ENCODE measurements at regions not wholly inside any gene's neighbourhood (a gene's known extent, or its start where the extent isn't known, plus 50 kb on each side); places are given as distances from the start of the nearest gene placed in this dataset.

DNA sequence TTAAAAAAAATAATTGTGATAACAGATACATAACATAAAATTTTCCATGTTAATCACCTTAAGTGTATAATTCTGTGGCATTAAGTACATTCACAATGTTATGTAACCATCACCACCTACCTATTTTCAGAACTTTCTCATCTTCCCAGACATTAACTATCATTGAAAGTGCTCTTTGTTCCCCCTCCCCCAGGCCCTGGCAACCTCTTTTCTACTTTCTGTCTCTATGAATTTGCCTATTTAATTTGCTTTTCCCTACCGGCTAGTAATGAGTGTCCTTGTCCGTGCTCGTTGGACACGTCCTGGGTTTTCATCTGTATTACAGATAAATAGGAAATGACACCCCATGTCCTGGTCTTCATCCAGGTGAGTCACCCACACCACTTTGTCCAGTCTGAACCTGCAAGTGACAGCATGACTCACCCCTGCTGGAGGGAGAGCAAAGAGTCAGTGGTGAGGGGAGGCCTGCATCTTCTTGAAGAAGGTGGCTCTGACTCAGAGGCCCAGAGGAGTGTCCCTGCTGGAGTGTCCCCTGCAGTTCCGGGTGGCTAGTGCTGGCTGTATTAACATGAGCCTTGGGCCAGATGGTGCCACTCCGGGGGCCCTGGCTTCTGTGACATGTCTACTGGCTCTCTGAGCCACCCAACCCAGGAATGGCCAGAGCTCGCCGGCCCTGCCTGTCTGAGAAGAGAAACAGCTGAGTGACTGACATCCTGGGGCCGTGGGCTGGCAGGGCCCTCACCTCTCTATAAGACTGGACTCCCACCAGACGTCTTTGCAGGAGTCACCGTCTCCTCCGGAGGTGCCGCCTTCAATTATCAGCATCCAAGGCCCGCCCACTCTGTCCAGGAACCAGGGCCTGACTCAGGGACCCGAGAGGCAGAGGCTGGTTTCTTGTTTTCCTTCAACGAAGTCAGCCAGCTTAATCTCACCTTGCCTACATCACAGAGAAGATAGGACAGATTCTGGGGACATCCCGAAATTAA lies 503.2 kb upstream of the MKI67 start (continued):
- TF ChIP-seq, protein P1, sequence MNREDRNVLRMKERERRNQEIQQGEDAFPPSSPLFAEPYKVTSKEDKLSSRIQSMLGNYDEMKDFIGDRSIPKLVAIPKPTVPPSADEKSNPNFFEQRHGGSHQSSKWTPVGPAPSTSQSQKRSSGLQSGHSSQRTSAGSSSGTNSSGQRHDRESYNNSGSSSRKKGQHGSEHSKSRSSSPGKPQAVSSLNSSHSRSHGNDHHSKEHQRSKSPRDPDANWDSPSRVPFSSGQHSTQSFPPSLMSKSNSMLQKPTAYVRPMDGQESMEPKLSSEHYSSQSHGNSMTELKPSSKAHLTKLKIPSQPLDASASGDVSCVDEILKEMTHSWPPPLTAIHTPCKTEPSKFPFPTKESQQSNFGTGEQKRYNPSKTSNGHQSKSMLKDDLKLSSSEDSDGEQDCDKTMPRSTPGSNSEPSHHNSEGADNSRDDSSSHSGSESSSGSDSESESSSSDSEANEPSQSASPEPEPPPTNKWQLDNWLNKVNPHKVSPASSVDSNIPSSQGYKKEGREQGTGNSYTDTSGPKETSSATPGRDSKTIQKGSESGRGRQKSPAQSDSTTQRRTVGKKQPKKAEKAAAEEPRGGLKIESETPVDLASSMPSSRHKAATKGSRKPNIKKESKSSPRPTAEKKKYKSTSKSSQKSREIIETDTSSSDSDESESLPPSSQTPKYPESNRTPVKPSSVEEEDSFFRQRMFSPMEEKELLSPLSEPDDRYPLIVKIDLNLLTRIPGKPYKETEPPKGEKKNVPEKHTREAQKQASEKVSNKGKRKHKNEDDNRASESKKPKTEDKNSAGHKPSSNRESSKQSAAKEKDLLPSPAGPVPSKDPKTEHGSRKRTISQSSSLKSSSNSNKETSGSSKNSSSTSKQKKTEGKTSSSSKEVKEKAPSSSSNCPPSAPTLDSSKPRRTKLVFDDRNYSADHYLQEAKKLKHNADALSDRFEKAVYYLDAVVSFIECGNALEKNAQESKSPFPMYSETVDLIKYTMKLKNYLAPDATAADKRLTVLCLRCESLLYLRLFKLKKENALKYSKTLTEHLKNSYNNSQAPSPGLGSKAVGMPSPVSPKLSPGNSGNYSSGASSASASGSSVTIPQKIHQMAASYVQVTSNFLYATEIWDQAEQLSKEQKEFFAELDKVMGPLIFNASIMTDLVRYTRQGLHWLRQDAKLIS (CRISPR knock-in tag; IDR thresholded peaks at IDR 0.05), result no peak
- TF ChIP-seq CHCHD3 (CRISPR knock-in tag; IDR thresholded peaks at IDR 0.05) (no peak), L3MBTL2 (IDR thresholded peaks at IDR 0.05) (peak; percentile 37; the same call in 1 of the 2 replicates), POLR2G (IDR thresholded peaks at IDR 0.05; ENCODE audit: low read depth, low read length) (peak; percentile 47; the same call in 1 of the 2 replicates), JUN (IDR thresholded peaks at IDR 0.05; ENCODE audit: borderline replicate concordance, low read depth, low read length) (peak; percentile 96), JUN (CRISPR knock-in tag; IDR thresholded peaks at IDR 0.05; ENCODE audit: borderline replicate concordance) (no peak), EGR1 (conservative IDR thresholded peaks at IDR 0.05) (peak; percentile 35), ZNF589 (CRISPR knock-in tag; IDR thresholded peaks at IDR 0.05; ENCODE audit: low read depth) (no peak), CXXC5 (CRISPR knock-in tag; IDR thresholded peaks at IDR 0.05) (0 out of 2 replicates have a peak, but pooled peaks have one; percentile 22), JUND (IDR thresholded peaks at IDR 0.05; ENCODE audit: borderline replicate concordance, low read depth, low read length) (peak; percentile 93), JUND (tag; IDR thresholded peaks at IDR 0.05; ENCODE audit: borderline replicate concordance, low read depth, low read length) (peak; percentile 87), TRIM24 (IDR thresholded peaks at IDR 0.05) (peak in 1 of 2 experiments; percentile 51; a peak in 1 of 4 replicates), NCOA6 (IDR thresholded peaks at IDR 0.05) (no peak), NFIC (IDR thresholded peaks at IDR 0.05) (no peak), ZNF75A (CRISPR knock-in tag; IDR thresholded peaks at IDR 0.05) (no peak), SMARCC2 (IDR thresholded peaks at IDR 0.05; ENCODE audit: low read depth) (peak; percentile 65; the same call in 1 of the 2 replicates), HNRNPH1 (optimal IDR thresholded peaks at IDR 0.05; ENCODE audit: low read depth, low read length) (no peak), RUNX1 (IDR thresholded peaks at IDR 0.05; ENCODE audit: low read depth) (no peak), NR2C1 (IDR thresholded peaks at IDR 0.05) (no peak), NR2C1 (tag; IDR thresholded peaks at IDR 0.05) (peak; percentile 12; the same call in 1 of the 2 replicates), RHOXF2B (CRISPR knock-in tag; conservative IDR thresholded peaks at IDR 0.05) (no peak), RBM22 (IDR thresholded peaks at IDR 0.05; ENCODE audit: low read depth, low read length, poor library complexity, severe bottlenecking) (no peak), DPF2 (IDR thresholded peaks at IDR 0.05) (peak; percentile 84)
- TF ChIP-seq, protein P2, sequence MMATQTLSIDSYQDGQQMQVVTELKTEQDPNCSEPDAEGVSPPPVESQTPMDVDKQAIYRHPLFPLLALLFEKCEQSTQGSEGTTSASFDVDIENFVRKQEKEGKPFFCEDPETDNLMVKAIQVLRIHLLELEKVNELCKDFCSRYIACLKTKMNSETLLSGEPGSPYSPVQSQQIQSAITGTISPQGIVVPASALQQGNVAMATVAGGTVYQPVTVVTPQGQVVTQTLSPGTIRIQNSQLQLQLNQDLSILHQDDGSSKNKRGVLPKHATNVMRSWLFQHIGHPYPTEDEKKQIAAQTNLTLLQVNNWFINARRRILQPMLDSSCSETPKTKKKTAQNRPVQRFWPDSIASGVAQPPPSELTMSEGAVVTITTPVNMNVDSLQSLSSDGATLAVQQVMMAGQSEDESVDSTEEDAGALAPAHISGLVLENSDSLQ (IDR thresholded peaks at IDR 0.05), result peak; percentile 40; the same call in 1 of the 2 replicates

Measured in K562 (cell line).